Left lung (tissue), 4 donors: ENCODE measurements at regions not wholly inside any gene's neighbourhood (a gene's known extent, or its start where the extent isn't known, plus 50 kb on each side); places are given as distances from the start of the nearest gene placed in this dataset.

ENCODE experiments used
- ATAC-seq: fragments of 200-7000 bp; cut with Tn5 transposase; one replicate; pipeline ENCODE4 v1.9.1; 2020; ENCODE audit warnings: moderate library complexity
- DNase-seq, 4 donors: peaks; one replicate each; pipeline ENCODE4 v3.0.0-alpha.2; 2013 to 2020
- H3K27ac ChIP-seq, 2 donors: fragments of 200-600 bp; sonication (generic) in 1 of 2; one replicate each; pipeline versions ENCODE4 v1.5.0 to v1.8.0; 2020 to 2021
- H3K27me3 ChIP-seq, 2 donors: fragments of 200-600 bp; sonication (generic) in 1 of 2; one replicate each; pipeline versions ENCODE4 v1.5.0 to v1.8.0; 2020 to 2021
- H3K36me3 ChIP-seq, 2 donors: fragments of 200-600 bp; sonication (generic) in 1 of 2; one replicate each; pipeline versions ENCODE4 v1.5.0 to v1.8.0; 2020 to 2021
- H3K4me1 ChIP-seq, 2 donors: fragments of 200-600 bp; one replicate each; pipeline ENCODE4 v1.8.0; 2021
- H3K4me3 ChIP-seq, 2 donors: fragments of 200-600 bp; sonication (generic) in 1 of 2; one replicate each; pipeline versions ENCODE4 v1.5.0 to v1.8.0; 2020 to 2021; ENCODE audit warnings: mild to moderate bottlenecking in 1 of 2
- H3K9me3 ChIP-seq, 2 donors: fragments of 200-600 bp; sonication (generic) in 1 of 2; one replicate each; pipeline versions ENCODE4 v1.5.0 to v1.8.0; 2020 to 2021
- intact Hi-C, 2 donors: fragments of 100-400 bp; cut with DNase I; formaldehyde crosslinking; loops; one replicate each; pipeline versions ENCODE4 v1.11.2 to v1.14.2; 2022
- TF ChIP-seq, protein P1 (sequence below), 2 donors: fragments of 200-600 bp; sonication (generic) in 1 of 2; IDR thresholded peaks; one replicate each; pipeline versions ENCODE4 v1.5.0 to v1.8.0; 2021; ENCODE audit warnings: antibody characterized with exemption in 2 of 2
- donor health status: DM: no; HTN: yes; CAD: no.
- donor health status: DM: no; HTN: no; CAD: no.

- TF ChIP-seq, protein P1, sequence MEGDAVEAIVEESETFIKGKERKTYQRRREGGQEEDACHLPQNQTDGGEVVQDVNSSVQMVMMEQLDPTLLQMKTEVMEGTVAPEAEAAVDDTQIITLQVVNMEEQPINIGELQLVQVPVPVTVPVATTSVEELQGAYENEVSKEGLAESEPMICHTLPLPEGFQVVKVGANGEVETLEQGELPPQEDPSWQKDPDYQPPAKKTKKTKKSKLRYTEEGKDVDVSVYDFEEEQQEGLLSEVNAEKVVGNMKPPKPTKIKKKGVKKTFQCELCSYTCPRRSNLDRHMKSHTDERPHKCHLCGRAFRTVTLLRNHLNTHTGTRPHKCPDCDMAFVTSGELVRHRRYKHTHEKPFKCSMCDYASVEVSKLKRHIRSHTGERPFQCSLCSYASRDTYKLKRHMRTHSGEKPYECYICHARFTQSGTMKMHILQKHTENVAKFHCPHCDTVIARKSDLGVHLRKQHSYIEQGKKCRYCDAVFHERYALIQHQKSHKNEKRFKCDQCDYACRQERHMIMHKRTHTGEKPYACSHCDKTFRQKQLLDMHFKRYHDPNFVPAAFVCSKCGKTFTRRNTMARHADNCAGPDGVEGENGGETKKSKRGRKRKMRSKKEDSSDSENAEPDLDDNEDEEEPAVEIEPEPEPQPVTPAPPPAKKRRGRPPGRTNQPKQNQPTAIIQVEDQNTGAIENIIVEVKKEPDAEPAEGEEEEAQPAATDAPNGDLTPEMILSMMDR (IDR thresholded peaks at IDR 0.05): no peak
- Histone ChIP-seq H3K27me3 (no peaks in the 10 kb centered on the region), H3K27ac (no peak overlapping the region), H3K9me3 (peaks cover 0 to 16% of the 10 kb centered on the region in 2 donors), H3K36me3 (no peaks in the 10 kb centered on the region), H3K4me3 (no peak overlapping the region), H3K4me1 (no peaks in the 10 kb centered on the region)
- DNase-seq (no peak), ATAC-seq (no peak)
- intact Hi-C loops: no loop called here
Observed at GRCh38 chr11:70948398-70948797, 304.0 kb downstream of the SHANK2 start.

- TF ChIP-seq, protein P1 (IDR thresholded peaks at IDR 0.05): no peak
- DNase-seq (no peak), ATAC-seq (no peak)
- Histone ChIP-seq H3K9me3 (peaks cover 0 to 10% of the 10 kb centered on the region in 2 donors), H3K36me3 (no peaks in the 10 kb centered on the region), H3K27me3 (no peaks in the 10 kb centered on the region), H3K4me3 (no peak overlapping the region), H3K27ac (no peak overlapping the region), H3K4me1 (no peaks in the 10 kb centered on the region)
- intact Hi-C loops: no loop called here
Observed at GRCh38 chr11:70948855-70949531, 303.4 kb downstream of the SHANK2 start.

- TF ChIP-seq, protein P1 (IDR thresholded peaks at IDR 0.05): no peak
- no peak for DNase-seq
- intact Hi-C loops: no loop called here
Observed at GRCh38 chr11:70951139-70951804, 301.1 kb downstream of the SHANK2 start.

GRCh38 chr11:70952191-70952590, 300.2 kb downstream of the SHANK2 start:
- Histone ChIP-seq H3K4me3 (no peak overlapping the region), H3K27me3 (no peaks in the 10 kb centered on the region), H3K36me3 (no peaks in the 10 kb centered on the region), H3K4me1 (no peaks in the 10 kb centered on the region), H3K9me3 (peaks cover 0 to 2% of the 10 kb centered on the region in 2 donors), H3K27ac (no peak overlapping the region)
- intact Hi-C loops: no loop called here
- DNase-seq (peak in 1 of 4 donors; percentile 9), ATAC-seq (no peak)
- TF ChIP-seq, protein P1 (IDR thresholded peaks at IDR 0.05): no peak

More at GRCh38 chr11:70951139-70951804, 301.1 kb downstream of the SHANK2 start:
- no peaks in the 10 kb centered on the region for H3K4me1 ChIP-seq
- no peak for ATAC-seq
- no peaks in the 10 kb centered on the region for H3K27me3 ChIP-seq
- peaks cover 0 to 2% of the 10 kb centered on the region in 2 donors for H3K9me3 ChIP-seq
- no peak overlapping the region for H3K4me3 ChIP-seq
- no peak overlapping the region for H3K27ac ChIP-seq
- H3K36me3 ChIP-seq: no peaks in the 10 kb centered on the region

DNA sequence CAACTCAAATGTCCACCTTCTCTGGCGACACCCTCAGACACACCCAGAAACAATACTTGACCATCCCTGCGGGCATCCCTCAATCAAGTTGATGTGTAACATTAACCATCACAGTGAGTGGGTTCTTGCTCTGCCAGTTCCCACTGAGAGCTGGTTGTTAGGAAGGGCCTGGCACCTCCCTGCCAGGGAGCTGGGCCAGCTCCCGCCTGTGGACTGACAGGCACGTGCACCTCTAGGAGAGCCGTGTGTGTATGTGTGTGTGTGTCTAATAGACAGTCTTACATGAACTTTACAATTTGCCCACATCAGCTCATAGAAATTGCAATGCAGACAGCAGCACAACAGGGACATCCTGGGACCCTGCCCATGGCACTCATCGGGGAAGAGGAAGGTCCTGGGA, 298.7 kb downstream of the SHANK2 start:
- Histone ChIP-seq H3K27ac (no peak overlapping the region), H3K27me3 (no peaks in the 10 kb centered on the region), H3K4me3 (no peak overlapping the region), H3K4me1 (no peaks in the 10 kb centered on the region), H3K9me3 (peaks cover 0 to 2% of the 10 kb centered on the region in 2 donors), H3K36me3 (no peaks in the 10 kb centered on the region)
- DNase-seq (no peak), ATAC-seq (peak; percentile 44)
- intact Hi-C loops: no loop called here
- TF ChIP-seq, protein P1 (IDR thresholded peaks at IDR 0.05): no peak
